ENCODE measurements at regions not wholly inside any gene's neighbourhood (a gene's known extent, or its start where the extent isn't known, plus 50 kb on each side); places are given as distances from the start of the nearest gene placed in this dataset.

DNA sequence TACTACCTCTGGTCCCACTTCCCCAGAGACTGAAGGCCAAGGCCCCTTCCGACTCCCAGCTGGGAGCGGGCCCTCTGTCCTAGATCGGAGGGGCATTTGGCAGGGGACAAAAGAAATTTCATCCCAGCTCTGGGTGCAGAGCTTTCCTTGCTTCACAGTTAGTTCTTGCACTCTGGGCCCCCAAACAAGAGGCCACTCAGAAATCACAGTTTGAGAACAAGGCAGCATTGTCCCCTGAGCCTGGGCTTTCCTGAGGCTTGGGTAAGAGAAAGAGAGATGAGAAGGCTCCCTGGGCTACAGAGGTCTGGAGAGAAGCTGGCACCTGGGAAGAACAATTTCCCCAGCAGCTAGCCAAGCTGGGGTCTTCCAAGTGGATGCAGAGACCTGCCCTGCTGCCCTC, 71.8 kb upstream of the NCAM1 start:
- POLR2A ChIA-PET, result no interaction called here

GRCh38 chr11:112899235-112900006, 61.8 kb upstream of the NCAM1 start:
- ChIA-PET CTCF (no interaction called here), POLR2A (no interaction called here)
- TF ChIP-seq POLR2AphosphoS5 (IDR thresholded peaks at IDR 0.05; ENCODE audit: low read depth, low read length) (no peak), TCF7L2 (IDR thresholded peaks at IDR 0.05; ENCODE audit: low read depth, low read length) (no peak), SIN3A (IDR thresholded peaks at IDR 0.05; ENCODE audit: borderline replicate concordance, insufficient read depth, low read depth, low read length) (no peak), REST (IDR thresholded peaks at IDR 0.05; ENCODE audit: insufficient read depth in 1 of 2, low read depth in 2 of 2, low read length in 1 of 2) (no peak)
- TF ChIP-seq, protein P1, sequence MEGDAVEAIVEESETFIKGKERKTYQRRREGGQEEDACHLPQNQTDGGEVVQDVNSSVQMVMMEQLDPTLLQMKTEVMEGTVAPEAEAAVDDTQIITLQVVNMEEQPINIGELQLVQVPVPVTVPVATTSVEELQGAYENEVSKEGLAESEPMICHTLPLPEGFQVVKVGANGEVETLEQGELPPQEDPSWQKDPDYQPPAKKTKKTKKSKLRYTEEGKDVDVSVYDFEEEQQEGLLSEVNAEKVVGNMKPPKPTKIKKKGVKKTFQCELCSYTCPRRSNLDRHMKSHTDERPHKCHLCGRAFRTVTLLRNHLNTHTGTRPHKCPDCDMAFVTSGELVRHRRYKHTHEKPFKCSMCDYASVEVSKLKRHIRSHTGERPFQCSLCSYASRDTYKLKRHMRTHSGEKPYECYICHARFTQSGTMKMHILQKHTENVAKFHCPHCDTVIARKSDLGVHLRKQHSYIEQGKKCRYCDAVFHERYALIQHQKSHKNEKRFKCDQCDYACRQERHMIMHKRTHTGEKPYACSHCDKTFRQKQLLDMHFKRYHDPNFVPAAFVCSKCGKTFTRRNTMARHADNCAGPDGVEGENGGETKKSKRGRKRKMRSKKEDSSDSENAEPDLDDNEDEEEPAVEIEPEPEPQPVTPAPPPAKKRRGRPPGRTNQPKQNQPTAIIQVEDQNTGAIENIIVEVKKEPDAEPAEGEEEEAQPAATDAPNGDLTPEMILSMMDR (IDR thresholded peaks at IDR 0.05), result no peak
- Histone ChIP-seq H3K4me1 (ENCODE audit: control insufficient read depth, insufficient read depth, low read length) (no peaks in the 10 kb centered on the region), H3K9me3 (ENCODE audit: control insufficient read depth, insufficient read depth, low read depth, low read length) (no peaks in the 10 kb centered on the region), H3K27me3 (ENCODE audit: control insufficient read depth, insufficient read depth, low read length) (no peaks in the 10 kb centered on the region), H3K36me3 (ENCODE audit: control insufficient read depth, insufficient read depth, low read length) (no peaks in the 10 kb centered on the region), H3K27ac (ENCODE audit: low read length) (no peak overlapping the region), H3K4me3 (ENCODE audit: low read depth in 2 of 2, low read length in 2 of 2) (no peak overlapping the region)
- DNase-seq (ENCODE audit: low read depth, low spot score) (no peak), ATAC-seq (no peak)
- intact Hi-C loops (cut with micrococcal nuclease; ENCODE audit: unreplicated experiment) (no loop called here), in situ Hi-C loops (cut with HindIII; ENCODE audit: low pct_unique_long_range_greater_than_20kb, low sequenced_read_pairs) (no loop called here)
- BruUV-seq (replicated peaks), result no TSS peak

More for the DNA sequence above, 71.8 kb upstream of the NCAM1 start:
- Histone ChIP-seq H3K4me1 (ENCODE audit: control insufficient read depth, insufficient read depth, low read length) (no peaks in the 10 kb centered on the region), H3K9me3 (ENCODE audit: control insufficient read depth, insufficient read depth, low read depth, low read length) (no peaks in the 10 kb centered on the region), H3K27me3 (ENCODE audit: control insufficient read depth, insufficient read depth, low read length) (no peaks in the 10 kb centered on the region), H3K36me3 (ENCODE audit: control insufficient read depth, insufficient read depth, low read length) (no peaks in the 10 kb centered on the region), H3K27ac (ENCODE audit: low read length) (no peak overlapping the region), H3K4me3 (ENCODE audit: low read depth in 2 of 2, low read length in 2 of 2) (no peak overlapping the region)
- in situ Hi-C loops (cut with HindIII; ENCODE audit: low pct_unique_long_range_greater_than_20kb, low sequenced_read_pairs) (no loop called here), intact Hi-C loops (cut with micrococcal nuclease; ENCODE audit: unreplicated experiment) (no loop called here)
- DNase-seq (ENCODE audit: low read depth, low spot score), result no peak
- BruUV-seq (replicated peaks), result no TSS peak
- no peak for ATAC-seq
- CTCF ChIA-PET, result no interaction called here
- no peak for TF ChIP-seq REST (IDR thresholded peaks at IDR 0.05; ENCODE audit: insufficient read depth in 1 of 2, low read depth in 2 of 2, low read length in 1 of 2)
- no peak for TF ChIP-seq TCF7L2 (IDR thresholded peaks at IDR 0.05; ENCODE audit: low read depth, low read length)
- no peak for TF ChIP-seq POLR2AphosphoS5 (IDR thresholded peaks at IDR 0.05; ENCODE audit: low read depth, low read length)
